Mucosa of descending colon (tissue), 3 donors: ENCODE measurements at regions not wholly inside any gene's neighbourhood (a gene's known extent, or its start where the extent isn't known, plus 50 kb on each side); places are given as distances from the start of the nearest gene placed in this dataset.

Experiments used
- ATAC-seq: fragments of 200-7000 bp; cut with Tn5 transposase; one replicate; pipeline ENCODE4 v1.9.1; 2020; ENCODE audit warnings: mild to moderate bottlenecking, moderate library complexity
- DNase-seq, 3 donors: peaks; one replicate each; pipeline ENCODE4 v3.0.0-alpha.2; 2020
- H3K36me3 ChIP-seq: fragments of 200-600 bp; one replicate; pipeline ENCODE4 v1.8.0; 2021; ENCODE audit warnings: low read depth, mild to moderate bottlenecking
- H3K4me1 ChIP-seq: fragments of 200-600 bp; one replicate; pipeline ENCODE4 v1.8.0; 2021; ENCODE audit warnings: low read depth, mild to moderate bottlenecking
- H3K4me3 ChIP-seq: fragments of 200-600 bp; one replicate; pipeline ENCODE4 v1.8.0; 2021; ENCODE audit warnings: mild to moderate bottlenecking
- H3K9me3 ChIP-seq: fragments of 200-600 bp; one replicate; pipeline ENCODE4 v1.8.0; 2021; ENCODE audit warnings: mild to moderate bottlenecking
- intact Hi-C, 2 donors: fragments of 100-400 bp; cut with DNase I in 1 of 2; cut with micrococcal nuclease in 1 of 2; formaldehyde crosslinking; loops; one replicate each; pipeline versions ENCODE4 v1.11.0 to v1.11.1; 2022; cut with DNase I, micrococcal nuclease
- TF ChIP-seq, protein P1 (sequence below): fragments of 200-600 bp; IDR thresholded peaks from one replicate; pipeline ENCODE4 v1.8.0; 2022; ENCODE audit warnings: antibody characterized with exemption, mild to moderate bottlenecking
- donor health status: DM: no; HTN: no; CAD: no; lungs with moderate emphysema.
- donor health status: DM: no; HTN: no; CAD: no.
- donor health status: DM: no; HTN: yes; CAD: no.

- DNase-seq = no peak
- no peak for ATAC-seq
- intact Hi-C loops = no loop called here
- Histone ChIP-seq H3K4me1 (no peaks in the 10 kb centered on the region), H3K9me3 (no peaks in the 10 kb centered on the region), H3K36me3 (no peaks in the 10 kb centered on the region), H3K4me3 (no peak overlapping the region)
- TF ChIP-seq, protein P1, sequence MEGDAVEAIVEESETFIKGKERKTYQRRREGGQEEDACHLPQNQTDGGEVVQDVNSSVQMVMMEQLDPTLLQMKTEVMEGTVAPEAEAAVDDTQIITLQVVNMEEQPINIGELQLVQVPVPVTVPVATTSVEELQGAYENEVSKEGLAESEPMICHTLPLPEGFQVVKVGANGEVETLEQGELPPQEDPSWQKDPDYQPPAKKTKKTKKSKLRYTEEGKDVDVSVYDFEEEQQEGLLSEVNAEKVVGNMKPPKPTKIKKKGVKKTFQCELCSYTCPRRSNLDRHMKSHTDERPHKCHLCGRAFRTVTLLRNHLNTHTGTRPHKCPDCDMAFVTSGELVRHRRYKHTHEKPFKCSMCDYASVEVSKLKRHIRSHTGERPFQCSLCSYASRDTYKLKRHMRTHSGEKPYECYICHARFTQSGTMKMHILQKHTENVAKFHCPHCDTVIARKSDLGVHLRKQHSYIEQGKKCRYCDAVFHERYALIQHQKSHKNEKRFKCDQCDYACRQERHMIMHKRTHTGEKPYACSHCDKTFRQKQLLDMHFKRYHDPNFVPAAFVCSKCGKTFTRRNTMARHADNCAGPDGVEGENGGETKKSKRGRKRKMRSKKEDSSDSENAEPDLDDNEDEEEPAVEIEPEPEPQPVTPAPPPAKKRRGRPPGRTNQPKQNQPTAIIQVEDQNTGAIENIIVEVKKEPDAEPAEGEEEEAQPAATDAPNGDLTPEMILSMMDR = no peak
Observed at GRCh38 chr10:106304056-106304455, 860.5 kb downstream of the SORCS1 start.

DNA sequence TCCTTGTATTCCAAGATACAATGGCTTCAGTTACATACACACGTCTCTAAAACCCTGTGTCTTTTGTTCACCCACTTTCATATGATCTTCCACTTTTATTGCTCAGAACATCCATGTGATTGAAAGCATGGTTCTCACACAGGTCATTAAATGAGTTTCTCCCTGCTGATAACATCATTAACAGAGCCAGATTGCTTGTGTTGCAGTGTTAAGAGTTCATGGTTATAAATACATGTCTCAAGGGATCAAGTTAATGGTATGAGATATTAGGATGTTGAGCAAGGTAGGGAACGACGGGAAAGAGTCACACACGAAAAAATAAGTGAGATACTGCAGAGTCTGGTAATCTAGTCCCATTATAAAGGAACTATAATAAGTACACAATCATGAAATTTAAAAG, 861.5 kb downstream of the SORCS1 start:
- intact Hi-C loops = no loop called here
- no peak for DNase-seq
- Histone ChIP-seq H3K4me3 (no peak overlapping the region), H3K4me1 (no peaks in the 10 kb centered on the region), H3K36me3 (no peaks in the 10 kb centered on the region), H3K9me3 (no peaks in the 10 kb centered on the region)
- TF ChIP-seq, protein P1 = no peak
- no peak for ATAC-seq

GRCh38 chr10:106301146-106301545, 863.4 kb downstream of the SORCS1 start:
- ATAC-seq = no peak
- intact Hi-C loops = no loop called here
- no peaks in the 10 kb centered on the region for H3K36me3 ChIP-seq

DNA sequence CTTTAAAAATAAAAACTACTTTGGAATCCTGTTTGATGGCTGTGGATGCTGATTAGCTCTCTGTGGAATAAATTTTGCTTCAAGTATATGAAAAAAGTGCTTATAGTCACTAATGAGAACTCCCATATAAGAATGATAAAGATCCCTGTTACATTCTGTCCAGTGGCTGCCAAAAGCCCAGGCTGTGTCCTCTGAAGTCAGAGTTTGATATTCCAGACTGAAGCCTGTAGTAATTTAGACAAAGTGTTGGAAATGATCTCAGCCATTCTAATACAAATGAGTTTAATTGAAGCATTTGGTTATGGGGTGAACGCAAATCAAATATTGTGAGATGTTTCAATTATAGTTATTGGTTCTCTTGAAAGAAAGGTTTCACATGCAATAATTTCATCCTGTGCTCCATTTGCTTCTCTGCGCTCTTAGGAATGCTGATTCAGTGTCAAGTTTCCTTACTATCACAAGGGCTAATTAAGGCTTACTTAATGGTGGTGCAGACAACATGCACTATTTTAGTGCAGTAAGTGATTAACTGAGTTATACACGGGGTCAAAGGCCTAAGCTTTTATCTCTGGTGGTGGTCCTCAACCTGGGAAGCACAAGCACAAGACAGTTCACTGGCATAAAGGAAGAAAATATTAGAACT, 867.6 kb downstream of the SORCS1 start:
- Histone ChIP-seq H3K36me3 (no peaks in the 10 kb centered on the region), H3K9me3 (no peaks in the 10 kb centered on the region), H3K4me3 (no peak overlapping the region), H3K4me1 (no peaks in the 10 kb centered on the region)
- TF ChIP-seq, protein P1 = no peak
- ATAC-seq (no peak), DNase-seq (no peak)
- intact Hi-C loops = no loop called here

More at GRCh38 chr10:106301146-106301545, 863.4 kb downstream of the SORCS1 start:
- H3K4me1 ChIP-seq = no peaks in the 10 kb centered on the region
- H3K4me3 ChIP-seq = no peak overlapping the region
- TF ChIP-seq, protein P1 = no peak
- no peak for DNase-seq
- H3K9me3 ChIP-seq = no peaks in the 10 kb centered on the region

DNA sequence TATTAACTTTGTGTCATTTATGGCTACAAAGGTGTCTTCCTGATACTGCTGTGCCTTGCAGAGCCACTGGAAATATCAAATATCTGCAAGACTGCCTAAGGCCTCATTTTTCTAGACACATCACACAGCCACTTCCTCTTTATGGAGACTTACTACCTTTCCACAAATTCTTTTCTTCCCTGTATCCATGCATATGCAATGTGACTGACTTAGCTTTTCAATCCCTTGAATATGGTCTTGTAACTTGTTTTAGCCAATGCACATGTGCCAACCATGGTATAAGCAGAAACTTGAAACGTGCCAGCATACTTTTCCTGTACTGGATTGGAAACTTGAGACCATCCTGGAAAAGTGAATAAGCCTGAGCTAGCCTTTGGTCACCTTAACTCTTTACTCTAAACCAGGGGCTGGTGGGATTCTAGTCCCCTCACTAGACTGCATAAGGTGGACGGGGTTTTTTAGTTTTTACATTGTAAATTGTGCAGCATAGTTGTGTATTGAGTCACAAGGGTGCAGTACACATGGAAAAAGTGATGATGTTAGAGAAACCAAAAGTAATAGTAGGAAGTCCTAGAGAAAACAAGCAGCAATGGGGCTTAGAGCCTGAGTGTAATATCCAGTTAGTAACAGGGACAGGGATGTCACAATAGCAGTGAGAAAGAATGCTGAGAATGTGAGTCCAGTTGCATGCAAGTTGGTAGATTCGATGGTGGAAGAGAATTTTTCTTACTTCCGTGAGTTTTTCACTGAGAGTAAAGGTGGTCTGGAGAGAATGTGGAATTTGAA, 879.5 kb downstream of the SORCS1 start:
- H3K4me1 ChIP-seq = no peaks in the 10 kb centered on the region
- DNase-seq (no peak), ATAC-seq (no peak)
- intact Hi-C loops = no loop called here
- TF ChIP-seq, protein P1 = no peak
- no peaks in the 10 kb centered on the region for H3K9me3 ChIP-seq
- no peaks in the 10 kb centered on the region for H3K36me3 ChIP-seq
- no peak overlapping the region for H3K4me3 ChIP-seq
